HFFc6 (cell line): ENCODE measurements at regions not wholly inside any gene's neighbourhood (a gene's known extent, or its start where the extent isn't known, plus 50 kb on each side); places are given as distances from the start of the nearest gene placed in this dataset.
A peak's percentile ranks its signal among the peaks of the same experiment; 100 is the strongest.

Experiments used
- DNase-seq: peaks from one replicate; pipeline ENCODE4 v3.0.0-alpha.2; 2018
- H3K27ac Mint-ChIP-seq: 2 replicates; pipeline ENCODE4 v1.8.0; 2020; ENCODE audit warnings: mild to moderate bottlenecking, mixed read lengths
- H3K27me3 Mint-ChIP-seq: 2 replicates; pipeline ENCODE4 v1.8.0; 2021; ENCODE audit warnings: mild to moderate bottlenecking, moderate library complexity, mixed read lengths; ENCODE audit not compliant: insufficient read depth
- H3K36me3 Mint-ChIP-seq: 2 replicates; pipeline ENCODE4 v1.8.0; 2021; ENCODE audit warnings: low read depth, mixed read lengths
- H3K4me1 Mint-ChIP-seq: 2 replicates; pipeline ENCODE4 v1.8.0; 2020; ENCODE audit warnings: low read depth, mixed read lengths
- H3K4me3 Mint-ChIP-seq: 2 replicates; pipeline ENCODE4 v1.8.0; 2020; ENCODE audit warnings: mild to moderate bottlenecking, moderate library complexity, mixed read lengths
- H3K9me3 Mint-ChIP-seq: 2 replicates; pipeline ENCODE4 v1.8.0; 2020; ENCODE audit warnings: mild to moderate bottlenecking, mixed read lengths
- TF ChIP-seq, protein P1 (sequence below): fragments of 200-600 bp; sonication (generic); IDR thresholded peaks from 2 replicates; pipeline ENCODE4 v1.5.0; 2021; ENCODE audit warnings: antibody characterized with exemption, mild to moderate bottlenecking

GRCh38 chr21:15531986-15532385 is 197.8 kb upstream of the USP25 start:
- Mint-ChIP-seq H3K4me3 (no peak overlapping the region), H3K4me1 (no peaks in the 10 kb centered on the region), H3K27ac (no peak overlapping the region), H3K9me3 (no peaks in the 10 kb centered on the region), H3K27me3 (peaks cover 5% of the 10 kb centered on the region; the same call in 1 of the 2 replicates), H3K36me3 (no peaks in the 10 kb centered on the region)
- TF ChIP-seq, protein P1, sequence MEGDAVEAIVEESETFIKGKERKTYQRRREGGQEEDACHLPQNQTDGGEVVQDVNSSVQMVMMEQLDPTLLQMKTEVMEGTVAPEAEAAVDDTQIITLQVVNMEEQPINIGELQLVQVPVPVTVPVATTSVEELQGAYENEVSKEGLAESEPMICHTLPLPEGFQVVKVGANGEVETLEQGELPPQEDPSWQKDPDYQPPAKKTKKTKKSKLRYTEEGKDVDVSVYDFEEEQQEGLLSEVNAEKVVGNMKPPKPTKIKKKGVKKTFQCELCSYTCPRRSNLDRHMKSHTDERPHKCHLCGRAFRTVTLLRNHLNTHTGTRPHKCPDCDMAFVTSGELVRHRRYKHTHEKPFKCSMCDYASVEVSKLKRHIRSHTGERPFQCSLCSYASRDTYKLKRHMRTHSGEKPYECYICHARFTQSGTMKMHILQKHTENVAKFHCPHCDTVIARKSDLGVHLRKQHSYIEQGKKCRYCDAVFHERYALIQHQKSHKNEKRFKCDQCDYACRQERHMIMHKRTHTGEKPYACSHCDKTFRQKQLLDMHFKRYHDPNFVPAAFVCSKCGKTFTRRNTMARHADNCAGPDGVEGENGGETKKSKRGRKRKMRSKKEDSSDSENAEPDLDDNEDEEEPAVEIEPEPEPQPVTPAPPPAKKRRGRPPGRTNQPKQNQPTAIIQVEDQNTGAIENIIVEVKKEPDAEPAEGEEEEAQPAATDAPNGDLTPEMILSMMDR = no peak
- no peak for DNase-seq

GRCh38 chr21:15533618-15534017 is 196.2 kb upstream of the USP25 start:
- no peaks in the 10 kb centered on the region for H3K36me3 Mint-ChIP-seq
- DNase-seq = no peak
- H3K4me3 Mint-ChIP-seq = no peak overlapping the region
- H3K4me1 Mint-ChIP-seq = no peaks in the 10 kb centered on the region
- no peak overlapping the region for H3K27ac Mint-ChIP-seq
- H3K27me3 Mint-ChIP-seq = peaks cover 3% of the 10 kb centered on the region; the same call in 1 of the 2 replicates
- no peaks in the 10 kb centered on the region for H3K9me3 Mint-ChIP-seq
- TF ChIP-seq, protein P1 = no peak

DNA sequence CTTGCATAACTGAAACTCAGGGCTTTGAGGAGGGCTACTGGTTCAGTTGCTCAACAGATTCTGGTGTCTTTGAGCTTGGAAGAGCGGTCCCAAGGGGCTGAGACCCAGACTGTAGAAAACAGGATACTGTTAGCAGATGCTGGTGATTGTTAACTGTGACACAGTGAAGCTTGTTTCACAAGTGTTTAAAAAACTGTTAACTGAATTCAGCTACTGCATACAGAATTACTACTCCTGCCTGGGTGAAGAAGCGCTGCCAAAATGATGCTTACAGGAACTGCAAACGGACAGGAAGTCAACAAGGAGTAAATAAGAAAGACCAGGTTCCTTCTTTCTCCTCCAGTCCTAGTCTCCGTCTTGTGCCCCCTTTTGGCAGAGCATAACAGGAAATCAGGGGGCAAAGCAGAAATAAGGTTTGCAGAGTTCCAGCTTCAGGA is 195.3 kb upstream of the USP25 start:
- no peak overlapping the region for H3K27ac Mint-ChIP-seq
- no peak overlapping the region for H3K4me3 Mint-ChIP-seq

GRCh38 chr21:15539376-15539775 is 190.4 kb upstream of the USP25 start:
- H3K9me3 Mint-ChIP-seq = no peaks in the 10 kb centered on the region
- TF ChIP-seq, protein P1 = no peak
- H3K27me3 Mint-ChIP-seq = no peaks in the 10 kb centered on the region
- DNase-seq = no peak
- no peak overlapping the region for H3K4me3 Mint-ChIP-seq
- H3K4me1 Mint-ChIP-seq = no peaks in the 10 kb centered on the region
- no peaks in the 10 kb centered on the region for H3K36me3 Mint-ChIP-seq
- H3K27ac Mint-ChIP-seq = no peak overlapping the region

More for the DNA sequence above, 195.3 kb upstream of the USP25 start:
- Mint-ChIP-seq H3K4me1 (no peaks in the 10 kb centered on the region), H3K36me3 (no peaks in the 10 kb centered on the region), H3K27me3 (peaks cover 3% of the 10 kb centered on the region; the same call in 1 of the 2 replicates), H3K9me3 (no peaks in the 10 kb centered on the region)
- TF ChIP-seq, protein P1 = no peak
- DNase-seq = no peak

- TF ChIP-seq, protein P1 = no peak
- DNase-seq = no peak
- no peak overlapping the region for H3K4me3 Mint-ChIP-seq
- no peaks in the 10 kb centered on the region for H3K36me3 Mint-ChIP-seq
- no peaks in the 10 kb centered on the region; the same call in 1 of the 2 replicates for H3K27me3 Mint-ChIP-seq
- no peak overlapping the region for H3K27ac Mint-ChIP-seq
- H3K4me1 Mint-ChIP-seq = no peaks in the 10 kb centered on the region
- H3K9me3 Mint-ChIP-seq = no peaks in the 10 kb centered on the region
These were observed 186.3 kb upstream of the USP25 start for GRCh38 chr21:15543473-15543872.

GRCh38 chr21:15549671-15550070 is 180.1 kb upstream of the USP25 start:
- H3K36me3 Mint-ChIP-seq = no peaks in the 10 kb centered on the region
- TF ChIP-seq, protein P1 = no peak
- no peak overlapping the region for H3K27ac Mint-ChIP-seq
- no peaks in the 10 kb centered on the region for H3K9me3 Mint-ChIP-seq
- no peaks in the 10 kb centered on the region; the same call in 1 of the 2 replicates for H3K27me3 Mint-ChIP-seq
- peaks cover 6% of the 10 kb centered on the region; the same call in 1 of the 2 replicates for H3K4me1 Mint-ChIP-seq
- peak; percentile 16 for DNase-seq
- H3K4me3 Mint-ChIP-seq = no peak overlapping the region
